Transverse colon (tissue), 4 donors: ENCODE measurements at regions not wholly inside any gene's neighbourhood (a gene's known extent, or its start where the extent isn't known, plus 50 kb on each side); places are given as distances from the start of the nearest gene placed in this dataset.

Experiments
- DNase-seq: peaks from one replicate; pipeline ENCODE4 v3.0.0-alpha.2; 2019
- H3K27ac ChIP-seq, 4 donors: fragments of 200-600 bp; sonication (generic); 2 replicates each; pipeline ENCODE4 v1.5.1; 2016 to 2018; ENCODE audit warnings: inconsistent platforms in 4 of 4
- H3K27me3 ChIP-seq: fragments of 200-600 bp; sonication (generic); 2 replicates; pipeline ENCODE4 v1.5.1; 2017; ENCODE audit warnings: inconsistent platforms
- H3K36me3 ChIP-seq, 4 donors: fragments of 200-600 bp; sonication (generic); 2 replicates each; pipeline ENCODE4 v1.5.1; 2017 to 2019; ENCODE audit warnings: inconsistent platforms in 4 of 4
- H3K4me1 ChIP-seq, 4 donors: fragments of 200-600 bp; sonication (generic); 2 replicates each; pipeline ENCODE4 v1.5.1; 2017 to 2020; ENCODE audit warnings: inconsistent platforms in 4 of 4
- H3K4me3 ChIP-seq, 4 donors: fragments of 200-600 bp; sonication (generic); 1 replicate in 1 of 4; 2 replicates in 3 of 4; pipeline versions ENCODE4 v1.5.1 to v1.6.1; 2017 to 2019; ENCODE audit warnings: inconsistent platforms in 4 of 4
- H3K9me3 ChIP-seq, 2 donors: fragments of 200-600 bp; sonication (generic); 2 replicates each; pipeline ENCODE4 v1.5.1; 2017 to 2019; ENCODE audit warnings: inconsistent platforms in 2 of 2
- CTCF ChIP-seq, 5 experiments: fragments of 200-600 bp in 3 of 5; fragments of 450-650 bp in 2 of 5; sonication (generic) in 3 of 5; IDR thresholded peaks; 1 replicate in 2 of 5; 2 replicates in 3 of 5; pipeline ENCODE4 v1.5.1; 2016 to 2017; ENCODE audit warnings: antibody characterized with exemption in 5 of 5, inconsistent platforms in 3 of 5, mild to moderate bottlenecking in 2 of 5, moderate library complexity in 1 of 5
- EP300 ChIP-seq: sonication (generic); formaldehyde crosslinking; IDR thresholded peaks from one replicate; pipeline ENCODE4 v1.6.1; 2017; ENCODE audit warnings: antibody characterized with exemption, low read depth
- POLR2A ChIP-seq: fragments of 450-650 bp; IDR thresholded peaks from one replicate; pipeline ENCODE4 v1.6.1; 2016; ENCODE audit warnings: antibody characterized with exemption, mild to moderate bottlenecking, moderate library complexity
- POLR2AphosphoS5 ChIP-seq, 3 donors: sonication (generic); formaldehyde crosslinking; IDR thresholded peaks; one replicate each; pipeline ENCODE4 v1.6.1; 2016; ENCODE audit warnings: antibody characterized with exemption in 3 of 3
- WGBS, 2 donors: methylation state at CpG; one replicate each; pipeline ENCODE4 v1.1.5; 2018; ENCODE audit warnings: low coverage in 1 of 2; 5-methylcytosine and 5-hydroxymethylcytosine counted together
- in situ Hi-C, 4 donors: fragments of 200-750 bp; cut with MboI; loops; one replicate each; pipeline versions ENCODE4 v1.15.0 to v1.15.1; 2017; ENCODE audit warnings: low sequenced_read_pairs in 3 of 4, low pct_ligation_motif_present in 1 of 4, low pct_unique_long_range_greater_than_20kb in 1 of 4
- intact Hi-C: fragments of 100-400 bp; cut with DNase I; formaldehyde crosslinking; loops from one replicate; pipeline ENCODE4 v1.15.1; 2023; ENCODE audit warnings: low total_unique reads

- TF ChIP-seq POLR2AphosphoS5 (IDR thresholded peaks at IDR 0.05) (no peak), EP300 (no peak), CTCF (IDR thresholded peaks at IDR 0.05) (no peak), POLR2A (no peak)
- in situ Hi-C loops (no loop called here), intact Hi-C loops (no loop called here)
- DNase-seq: no peak
- Histone ChIP-seq H3K27me3 (no peaks in the 10 kb centered on the region), H3K36me3 (no peaks in the 10 kb centered on the region), H3K4me1 (no peaks in the 10 kb centered on the region), H3K9me3 (peaks cover 3 to 6% of the 10 kb centered on the region in 2 donors), H3K27ac (no peak overlapping the region), H3K4me3 (no peak overlapping the region)
These were observed 99.4 kb upstream of the OSR1 start for GRCh38 chr2:19457809-19458208.

GRCh38 chr2:19456705-19457309 is 98.4 kb upstream of the OSR1 start:
- intact Hi-C loops: no loop called here
- H3K27me3 ChIP-seq: no peaks in the 10 kb centered on the region
- TF ChIP-seq EP300 (no peak), POLR2AphosphoS5 (IDR thresholded peaks at IDR 0.05) (no peak), POLR2A (no peak), CTCF (IDR thresholded peaks at IDR 0.05) (no peak)
- H3K27ac ChIP-seq: no peak overlapping the region
- in situ Hi-C loops: no loop called here
- H3K4me1 ChIP-seq: no peaks in the 10 kb centered on the region
- no peaks in the 10 kb centered on the region for H3K36me3 ChIP-seq
- WGBS, 2 donors: 62 to 80% methylated on average over 1 of the region's 1 CpG
- peaks cover 3 to 6% of the 10 kb centered on the region in 2 donors for H3K9me3 ChIP-seq
- no peak overlapping the region for H3K4me3 ChIP-seq
- DNase-seq: no peak

- no peaks in the 10 kb centered on the region for H3K36me3 ChIP-seq
- 92 to 93% methylated on average over 2 of the region's 2 CpGs for WGBS, 2 donors
- in situ Hi-C loops (no loop called here), intact Hi-C loops (no loop called here)
- peaks cover 3 to 6% of the 10 kb centered on the region in 2 donors for H3K9me3 ChIP-seq
- no peak overlapping the region for H3K27ac ChIP-seq
- TF ChIP-seq POLR2AphosphoS5 (IDR thresholded peaks at IDR 0.05) (no peak), CTCF (IDR thresholded peaks at IDR 0.05) (no peak)
- H3K4me1 ChIP-seq: no peaks in the 10 kb centered on the region
- H3K27me3 ChIP-seq: no peaks in the 10 kb centered on the region
- no peak overlapping the region for H3K4me3 ChIP-seq
- DNase-seq: no peak
These were observed 95.7 kb upstream of the OSR1 start for GRCh38 chr2:19454125-19454524.

GRCh38 chr2:19442731-19443130 is 84.3 kb upstream of the OSR1 start:
- H3K27me3 ChIP-seq: no peaks in the 10 kb centered on the region
- H3K27ac ChIP-seq: no peak overlapping the region
- WGBS, 2 donors: 84% methylated on average over 3 of the region's 3 CpGs; no CpG with 5 or more reads in 1 of the 2 donors
- no peak for DNase-seq
- H3K4me1 ChIP-seq: no peaks in the 10 kb centered on the region
- H3K36me3 ChIP-seq: no peaks in the 10 kb centered on the region
- in situ Hi-C loops (no loop called here), intact Hi-C loops (no loop called here)
- no peak overlapping the region for H3K4me3 ChIP-seq
- TF ChIP-seq POLR2AphosphoS5 (IDR thresholded peaks at IDR 0.05) (no peak), EP300 (no peak), CTCF (IDR thresholded peaks at IDR 0.05) (no peak), POLR2A (no peak)
- H3K9me3 ChIP-seq: no peaks in the 10 kb centered on the region
